ENCODE measurements at regions not wholly inside any gene's neighbourhood (a gene's known extent, or its start where the extent isn't known, plus 50 kb on each side); places are given as distances from the start of the nearest gene placed in this dataset.

DNA sequence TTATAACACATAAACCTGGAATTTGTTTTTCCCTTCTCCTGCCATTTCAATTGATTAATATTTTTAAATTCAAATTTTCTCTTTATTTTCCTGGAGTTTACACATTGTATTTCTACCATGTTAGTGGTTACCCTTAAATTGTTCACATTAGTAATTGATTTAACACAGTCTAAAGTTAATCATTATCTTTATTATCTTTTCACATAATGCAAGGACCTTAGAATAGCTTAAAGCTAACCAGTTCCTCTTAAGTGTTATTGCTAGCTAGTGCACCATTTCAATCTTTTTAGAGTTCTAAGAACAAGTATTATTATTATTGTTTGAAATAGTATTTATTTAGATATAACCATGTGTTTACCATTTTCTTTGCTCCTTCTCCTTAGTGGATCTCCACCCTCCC, 251.2 kb upstream of the FBXL7 start:
- no peak for TF ChIP-seq CTCF (IDR thresholded peaks at IDR 0.05; ENCODE audit: unreplicated experiment in 3 of 3)
- Mint-ChIP-seq H3K4me1 (no peaks in the 10 kb centered on the region), H3K36me3 (ENCODE audit: low read depth) (peaks cover 15% of the 10 kb centered on the region), H3K9me3 (peaks cover 22% of the 10 kb centered on the region), H3K27me3 (ENCODE audit: low read depth) (no peaks in the 10 kb centered on the region), H3K27ac (peak overlapping the region in 1 of 3 experiments; percentile 37), H3K4me3 (no peak overlapping the region)

DNA sequence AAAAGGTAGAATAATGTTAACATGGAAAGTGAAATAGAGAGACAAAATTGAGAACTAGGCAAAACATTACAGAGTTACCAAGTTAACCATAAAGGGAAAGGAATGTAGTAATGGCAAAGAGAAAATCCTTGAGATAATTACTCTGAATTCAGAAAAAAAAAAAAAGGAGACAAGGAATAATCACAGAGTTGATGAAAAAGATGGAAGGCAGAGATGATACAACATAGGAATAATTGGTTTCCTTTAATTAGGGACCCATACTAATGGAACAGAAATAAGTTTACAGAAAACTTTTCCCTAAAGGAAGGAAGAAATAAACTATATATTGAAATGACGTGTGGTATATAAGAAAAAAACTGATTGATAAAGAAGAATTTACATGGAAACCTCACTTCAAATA, 254.1 kb upstream of the FBXL7 start:
- Mint-ChIP-seq H3K4me1 (no peaks in the 10 kb centered on the region), H3K27me3 (ENCODE audit: low read depth) (no peaks in the 10 kb centered on the region), H3K9me3 (peaks cover 25% of the 10 kb centered on the region), H3K4me3 (no peak overlapping the region), H3K27ac (no peak overlapping the region), H3K36me3 (ENCODE audit: low read depth) (peaks cover 15% of the 10 kb centered on the region)
- TF ChIP-seq CTCF (IDR thresholded peaks at IDR 0.05; ENCODE audit: unreplicated experiment in 3 of 3) = no peak

DNA sequence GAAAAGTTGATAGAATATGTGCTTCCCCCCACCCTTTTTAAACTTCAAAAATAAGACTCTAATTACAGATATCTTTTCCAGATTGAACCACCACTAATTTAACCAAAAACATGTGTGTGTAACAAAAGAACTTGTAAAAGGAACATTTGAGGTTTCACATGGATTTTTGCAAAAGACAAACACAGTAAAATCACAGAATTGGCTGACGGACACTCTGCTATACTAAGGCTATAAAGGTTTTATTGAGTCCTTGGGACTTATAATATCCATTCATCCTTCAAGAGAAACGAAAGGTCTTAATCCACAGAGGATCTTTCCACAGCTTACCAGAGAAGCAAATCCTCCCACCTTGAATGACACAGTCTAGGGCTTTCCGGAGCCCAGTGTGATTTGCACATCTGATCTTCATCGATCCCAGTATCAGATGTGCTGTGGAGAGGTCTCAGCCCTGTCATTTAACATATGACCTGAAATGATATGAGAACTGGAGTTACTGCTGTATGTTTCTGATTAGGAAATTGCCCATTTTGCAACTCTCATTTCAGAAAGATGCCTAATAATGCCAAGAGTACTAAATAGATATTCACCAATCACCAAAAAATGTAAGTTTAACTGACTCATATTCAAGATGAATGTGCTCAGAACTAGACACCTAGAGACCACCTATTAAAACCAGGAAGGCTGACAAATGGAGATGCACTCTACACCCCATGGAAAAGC, 256.5 kb upstream of the FBXL7 start:
- H3K4me3 Mint-ChIP-seq = no peak overlapping the region
- H3K9me3 Mint-ChIP-seq = peaks cover 35% of the 10 kb centered on the region

DNA sequence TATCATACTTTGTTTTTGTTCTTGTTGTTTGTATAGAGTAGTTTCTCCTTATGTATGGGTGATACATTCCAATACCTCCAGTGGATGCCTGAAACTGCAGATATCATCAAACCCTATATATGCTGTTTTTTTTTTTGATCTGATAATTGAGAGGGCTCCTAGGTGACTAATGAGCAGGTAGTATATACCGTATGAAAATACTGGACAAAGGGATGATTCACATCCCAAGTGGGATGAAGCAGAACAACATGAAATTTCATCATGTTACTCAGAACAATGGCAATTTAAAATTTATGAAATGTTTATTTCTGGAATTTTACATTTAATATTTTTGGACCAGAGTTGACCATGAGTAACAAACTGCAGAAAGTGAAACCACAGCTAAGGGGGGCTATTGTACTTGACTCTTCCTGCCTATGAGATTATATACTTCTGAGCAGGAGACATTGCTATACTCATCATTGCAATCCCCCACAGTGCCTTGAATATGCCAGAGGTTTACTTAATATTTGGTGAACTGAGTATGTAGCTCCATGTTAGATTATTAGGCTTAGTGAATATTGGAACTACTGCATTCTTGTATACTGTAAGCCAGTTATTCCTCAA, 258.7 kb upstream of the FBXL7 start:
- H3K27ac Mint-ChIP-seq = no peak overlapping the region
- H3K27me3 Mint-ChIP-seq (ENCODE audit: low read depth) = no peaks in the 10 kb centered on the region
- TF ChIP-seq CTCF (IDR thresholded peaks at IDR 0.05; ENCODE audit: unreplicated experiment in 3 of 3) = no peak
- H3K4me1 Mint-ChIP-seq = peaks cover 14% of the 10 kb centered on the region
- peaks cover 28% of the 10 kb centered on the region for H3K9me3 Mint-ChIP-seq
- H3K4me3 Mint-ChIP-seq = no peak overlapping the region
- peaks cover 18% of the 10 kb centered on the region for H3K36me3 Mint-ChIP-seq (ENCODE audit: low read depth)

More for the DNA sequence above, 256.5 kb upstream of the FBXL7 start:
- Mint-ChIP-seq H3K27me3 (ENCODE audit: low read depth) (no peaks in the 10 kb centered on the region), H3K36me3 (ENCODE audit: low read depth) (peaks cover 22% of the 10 kb centered on the region), H3K4me1 (no peaks in the 10 kb centered on the region), H3K27ac (no peak overlapping the region)
- no peak for TF ChIP-seq CTCF (IDR thresholded peaks at IDR 0.05; ENCODE audit: unreplicated experiment in 3 of 3)

DNA sequence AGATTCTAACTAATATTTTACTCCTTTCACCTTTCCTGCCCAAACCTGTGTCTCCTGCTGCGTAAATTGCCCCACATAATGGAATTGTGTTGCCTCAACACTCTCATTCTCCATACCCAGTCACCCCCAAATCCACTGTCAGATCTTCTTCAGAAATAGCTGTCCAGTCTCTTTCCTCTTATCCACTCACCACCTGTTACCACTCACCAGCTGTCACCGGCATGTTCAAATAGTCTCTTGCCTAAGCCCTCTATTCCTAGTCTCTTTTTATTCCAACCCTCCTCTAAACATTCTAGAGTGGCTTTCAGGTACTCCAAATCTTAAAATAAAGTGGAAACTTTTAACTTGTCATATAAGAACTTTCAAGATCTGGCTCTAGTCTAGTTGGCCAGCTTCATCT, 262.0 kb upstream of the FBXL7 start:
- peaks cover 14% of the 10 kb centered on the region for H3K4me1 Mint-ChIP-seq
- H3K9me3 Mint-ChIP-seq = peaks cover 13% of the 10 kb centered on the region
- H3K36me3 Mint-ChIP-seq (ENCODE audit: low read depth) = peaks cover 7% of the 10 kb centered on the region
- H3K4me3 Mint-ChIP-seq = no peak overlapping the region
- no peaks in the 10 kb centered on the region for H3K27me3 Mint-ChIP-seq (ENCODE audit: low read depth)
- TF ChIP-seq CTCF (IDR thresholded peaks at IDR 0.05; ENCODE audit: unreplicated experiment in 3 of 3) = no peak
- H3K27ac Mint-ChIP-seq = peak overlapping the region in 1 of 3 experiments; percentile 57

All from nephron (organoid).